HG03025 (cell line): ENCODE measurements at regions not wholly inside any gene's neighbourhood (a gene's known extent, or its start where the extent isn't known, plus 50 kb on each side); places are given as distances from the start of the nearest gene placed in this dataset.

ENCODE experiments used
- ATAC-seq: cut with Tn5 transposase; IDR thresholded peaks from one replicate; pipeline ENCODE4 v1.9.1; 2021; ENCODE audit warnings: mild to moderate bottlenecking, moderate library complexity; ENCODE audit not compliant: unreplicated experiment, low FRiP score

DNA sequence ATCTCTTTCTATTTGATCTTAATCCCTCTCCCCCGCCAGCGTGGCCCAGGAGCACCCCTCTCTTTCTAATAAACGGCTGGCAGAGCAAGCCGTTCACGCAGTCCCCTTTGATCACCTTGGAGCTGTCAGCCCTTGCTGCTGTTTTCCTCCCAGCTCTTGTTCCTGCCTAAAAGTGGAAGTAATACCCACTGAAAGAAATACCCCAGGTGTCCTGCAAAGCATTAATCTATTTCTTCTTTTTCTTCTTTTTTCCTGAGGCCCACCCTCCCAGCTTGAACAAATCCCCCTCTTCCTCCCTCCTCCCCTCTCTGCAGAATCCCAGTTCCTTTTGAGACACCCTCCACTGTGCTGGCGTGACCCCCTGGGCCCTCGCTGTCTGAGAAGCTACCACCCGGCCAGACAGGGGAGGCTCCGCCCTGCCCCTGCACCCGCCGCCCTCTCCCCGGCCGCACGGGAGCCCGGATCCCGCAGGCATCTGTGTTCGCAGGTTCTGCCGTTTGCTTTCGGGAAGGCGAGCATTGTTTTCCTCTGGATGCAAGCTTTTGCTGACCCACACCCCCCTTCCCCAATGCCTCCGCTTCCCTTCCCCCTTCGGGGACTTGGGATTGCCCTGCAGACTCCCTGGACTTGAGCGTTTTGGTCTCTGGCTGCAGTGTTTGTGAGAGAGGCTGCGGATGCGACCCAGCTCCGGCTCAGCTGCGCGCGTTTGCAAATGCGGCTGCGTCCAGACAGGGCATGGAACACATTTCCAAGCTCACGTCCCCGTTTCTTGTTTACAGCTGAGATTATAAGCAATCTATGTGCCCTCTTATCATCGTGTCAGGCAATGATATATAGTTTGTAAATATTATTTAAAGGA lies 631.5 kb downstream of the NYAP2 start:
- ATAC-seq, result peak; percentile 63

DNA sequence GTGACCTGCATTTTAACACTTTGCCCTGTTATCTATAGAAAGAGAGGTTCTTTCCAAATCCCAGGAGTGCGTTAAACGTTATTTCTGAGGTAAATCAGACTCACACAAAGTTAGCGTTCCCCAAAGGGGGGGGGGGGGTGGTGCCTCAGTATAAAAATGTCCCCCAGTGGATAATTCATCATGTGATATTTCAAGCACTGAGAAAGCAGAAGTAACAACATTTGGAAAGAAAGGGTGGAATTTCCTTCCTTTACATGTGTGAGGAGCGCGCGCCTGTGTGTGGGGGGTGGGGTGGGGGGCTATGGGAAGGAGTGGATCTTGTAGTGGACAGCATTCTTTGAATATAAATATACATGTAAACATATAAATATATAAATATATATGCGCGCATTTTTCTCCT lies 630.9 kb downstream of the NYAP2 start:
- no peak for ATAC-seq

DNA sequence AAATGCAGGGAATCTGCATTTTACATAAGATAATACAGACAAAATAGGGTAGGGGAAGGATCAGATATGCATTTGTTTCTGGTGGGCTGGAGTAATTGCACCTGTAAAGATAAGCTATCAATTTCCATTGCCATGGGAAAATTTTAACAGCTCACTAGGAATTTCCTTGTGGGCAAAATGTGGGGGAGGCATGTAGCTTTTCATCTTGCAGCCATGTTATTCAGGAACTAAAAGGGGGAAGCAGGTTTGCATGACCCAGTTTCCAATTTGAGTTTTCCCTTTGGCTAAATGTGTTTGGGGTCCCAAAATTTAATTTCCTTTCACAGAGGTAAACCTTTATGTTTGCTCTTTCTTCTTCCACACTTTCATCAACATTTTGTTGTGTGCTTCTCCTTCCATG lies 624.4 kb downstream of the NYAP2 start:
- ATAC-seq, result no peak

DNA sequence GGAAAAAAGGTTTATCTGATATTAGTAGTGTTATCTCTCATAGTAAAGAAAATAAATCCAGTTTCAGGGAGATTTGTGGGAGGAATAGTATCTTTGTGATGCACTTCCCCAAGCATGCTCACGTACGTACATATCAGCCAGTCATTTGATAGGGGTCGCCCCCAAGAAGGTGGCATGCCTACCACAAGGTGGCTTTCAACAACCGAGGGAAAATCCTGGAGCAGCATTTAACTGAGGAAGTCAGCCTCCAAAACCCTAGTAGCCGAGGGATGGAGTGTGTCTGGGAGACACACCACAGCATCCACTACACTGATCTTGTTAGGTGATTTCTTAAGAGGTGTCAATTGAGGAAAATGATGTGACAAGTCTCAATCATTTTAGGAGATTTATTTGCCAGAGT lies 623.9 kb downstream of the NYAP2 start:
- no peak for ATAC-seq

DNA sequence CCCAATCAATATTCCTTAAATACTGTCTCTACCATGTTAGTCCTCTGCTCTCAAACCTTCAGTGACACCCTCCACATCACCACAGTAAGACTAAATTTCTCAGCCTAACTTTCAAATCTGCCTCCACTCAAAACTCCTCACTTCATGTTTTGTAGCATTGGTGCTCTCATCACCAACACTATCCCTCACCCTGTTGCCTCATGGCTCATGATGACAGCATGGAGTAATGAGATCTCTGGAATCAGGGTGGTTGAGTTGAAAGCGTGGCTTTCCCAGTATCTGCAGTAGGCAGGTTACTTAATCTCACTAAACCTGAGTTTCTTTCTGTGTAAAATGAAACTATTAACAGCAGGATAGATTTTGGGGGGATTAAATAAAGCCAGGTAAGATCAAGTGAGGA lies 621.4 kb downstream of the NYAP2 start:
- ATAC-seq, result no peak

DNA sequence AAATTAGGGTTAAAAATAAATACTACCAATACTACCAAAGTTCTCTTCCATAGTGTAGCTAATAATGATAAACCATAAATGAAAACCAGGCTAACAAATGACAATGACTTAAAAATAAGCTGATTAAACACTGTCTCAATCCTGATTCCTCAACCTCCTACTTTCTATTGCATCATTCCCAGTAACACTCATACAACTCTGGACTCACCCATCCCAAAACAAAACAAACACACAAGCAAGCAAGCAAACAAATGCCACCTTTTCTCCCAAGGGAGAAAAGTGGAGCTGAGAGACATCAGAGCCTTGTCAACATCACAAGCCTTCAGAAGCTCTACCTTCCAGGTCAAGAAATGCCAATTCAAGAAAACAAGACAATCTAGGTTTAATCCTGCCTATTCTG lies 620.7 kb downstream of the NYAP2 start:
- no peak for ATAC-seq

DNA sequence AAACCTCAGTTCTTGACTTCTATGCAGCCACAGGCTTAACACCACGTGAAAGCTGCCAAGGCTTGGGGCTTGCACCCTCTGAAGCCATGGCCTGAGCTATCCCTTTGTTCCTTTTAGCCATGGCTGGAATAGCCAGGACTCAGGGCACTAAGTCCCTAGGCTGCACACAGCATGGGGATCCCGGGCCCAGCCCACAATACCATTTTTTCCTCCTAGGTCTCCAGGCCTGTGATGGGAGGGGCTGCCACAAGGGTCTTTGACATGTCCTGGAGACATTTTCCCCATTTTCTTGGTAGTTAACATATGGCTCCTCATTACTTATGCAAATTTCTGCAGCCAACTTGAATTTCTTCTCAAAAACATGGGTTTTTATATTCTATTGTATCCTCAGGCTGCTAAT lies 619.1 kb downstream of the NYAP2 start:
- no peak for ATAC-seq

DNA sequence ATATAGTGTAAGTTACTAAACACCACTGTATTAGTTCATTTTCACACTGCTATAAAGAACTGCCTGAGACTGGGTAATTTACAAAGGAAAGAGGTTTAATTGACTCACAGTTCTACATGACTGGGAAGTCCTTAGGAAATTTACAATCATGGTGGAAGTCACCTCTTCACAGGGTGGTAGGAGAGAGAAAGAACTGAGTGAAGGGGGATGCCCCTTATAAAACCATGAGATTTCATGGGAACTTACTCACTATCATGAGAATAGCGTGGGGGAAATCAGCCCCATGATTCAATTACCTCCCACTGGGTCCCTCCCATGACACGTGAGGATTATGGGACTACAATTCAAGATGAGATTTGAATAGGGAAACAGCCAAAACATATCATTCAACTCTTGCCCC lies 618.0 kb downstream of the NYAP2 start:
- no peak for ATAC-seq

DNA sequence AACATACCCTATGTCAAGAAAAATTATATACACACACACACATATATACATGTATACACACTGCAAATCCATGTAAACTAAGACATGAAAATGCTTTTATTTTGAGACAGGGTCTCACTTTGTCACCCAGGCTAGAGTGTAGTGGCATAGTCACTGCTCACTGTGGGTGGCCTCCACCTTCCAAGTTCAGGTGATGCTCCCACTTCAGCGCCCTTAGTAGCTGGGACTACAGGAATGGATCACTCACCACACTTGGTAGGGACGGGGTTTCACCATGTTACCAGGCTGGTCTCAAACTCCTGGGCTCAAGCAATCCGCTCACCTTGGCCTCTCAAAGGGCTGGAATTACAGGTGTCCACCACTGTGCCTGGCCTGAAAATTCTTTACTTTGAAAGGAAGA lies 617.6 kb downstream of the NYAP2 start:
- ATAC-seq, result no peak

DNA sequence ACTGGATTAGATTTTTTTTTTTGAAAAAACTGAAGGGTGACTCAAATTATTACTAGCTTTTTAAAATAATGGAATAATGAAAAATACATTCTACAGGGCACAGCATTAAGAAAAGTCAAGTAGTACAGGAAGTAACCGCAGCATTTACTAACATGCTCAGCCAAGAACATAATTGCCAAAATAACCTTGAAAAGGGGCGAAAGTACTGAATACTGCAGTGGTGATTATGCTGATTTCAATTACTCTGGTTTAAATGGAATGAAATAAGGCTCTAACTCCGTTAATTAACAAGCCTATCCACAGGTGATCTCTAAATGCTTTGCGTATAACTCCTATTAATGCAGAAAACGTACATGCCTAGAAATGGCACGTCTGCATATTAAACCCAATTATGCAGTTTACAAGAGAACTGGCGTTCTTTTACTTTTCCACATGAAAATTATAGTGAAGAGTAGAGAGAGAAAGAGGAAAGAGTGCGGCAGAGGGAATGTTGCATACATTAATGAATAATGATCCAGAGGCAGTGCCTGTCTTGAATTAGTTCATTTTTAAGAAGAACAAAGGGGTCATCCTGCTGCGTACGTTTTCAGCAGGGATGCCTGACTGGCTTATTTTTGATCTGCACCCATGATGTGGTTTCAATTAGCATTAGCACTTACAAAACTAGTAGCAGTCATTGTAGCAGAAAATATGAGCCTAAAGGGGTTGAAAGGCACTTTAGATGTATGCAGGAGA lies 612.4 kb downstream of the NYAP2 start:
- no peak for ATAC-seq

DNA sequence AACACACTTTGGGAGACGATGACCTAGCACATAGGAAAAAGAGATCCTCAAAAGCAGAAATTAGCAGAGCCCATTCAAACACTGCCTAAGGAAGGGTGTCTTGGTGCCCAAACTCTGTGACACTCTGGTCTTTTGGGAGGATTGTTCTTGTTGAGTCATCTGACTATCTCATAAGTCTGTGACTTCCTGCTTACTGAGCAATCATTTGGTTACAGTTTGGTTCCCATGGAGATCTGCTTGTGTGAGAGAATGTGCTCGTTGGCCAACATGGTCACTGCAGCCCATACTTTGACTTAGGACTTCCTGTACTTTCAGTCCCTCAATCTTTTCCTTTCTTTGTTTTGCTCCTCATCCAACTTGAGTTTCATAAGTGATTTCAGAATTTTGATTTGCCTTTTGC lies 602.9 kb downstream of the NYAP2 start:
- no peak for ATAC-seq

DNA sequence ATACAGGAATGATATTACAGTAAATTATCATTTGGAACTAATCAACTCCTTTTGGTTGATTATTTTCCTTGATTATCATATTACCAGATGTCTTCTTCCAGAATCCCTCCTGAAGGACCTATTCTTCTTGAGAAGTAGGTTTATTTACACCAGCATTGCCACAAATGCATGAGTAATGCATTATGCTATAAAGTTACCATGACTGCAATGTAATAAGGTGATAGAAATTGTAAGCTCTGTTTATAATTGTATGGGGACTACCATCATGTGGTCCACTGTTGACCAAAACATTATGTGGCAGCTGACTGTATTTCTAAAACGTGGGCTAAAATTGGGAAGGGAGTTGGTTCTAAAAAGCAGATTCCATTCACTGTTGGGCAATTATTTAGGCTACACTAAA lies 602.2 kb downstream of the NYAP2 start:
- ATAC-seq, result no peak

DNA sequence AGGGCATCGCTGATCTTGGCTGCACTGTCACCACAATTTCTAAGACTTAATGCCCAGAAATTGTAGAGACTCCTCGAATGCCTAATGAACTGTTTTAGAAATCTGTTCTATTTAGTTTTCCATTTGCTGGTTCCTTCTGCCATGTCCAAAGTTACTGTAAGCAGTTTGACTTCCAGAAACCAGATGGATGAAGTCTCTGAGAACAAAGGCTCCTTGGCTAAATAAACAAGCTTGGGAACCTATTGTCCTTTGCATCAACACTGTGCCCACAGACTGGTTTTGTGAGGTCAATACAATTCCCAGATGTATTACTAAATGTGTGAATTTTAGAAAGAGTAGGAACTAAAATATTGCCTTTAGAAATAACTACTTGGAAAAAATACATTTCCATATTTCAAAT lies 600.2 kb downstream of the NYAP2 start:
- ATAC-seq, result no peak

DNA sequence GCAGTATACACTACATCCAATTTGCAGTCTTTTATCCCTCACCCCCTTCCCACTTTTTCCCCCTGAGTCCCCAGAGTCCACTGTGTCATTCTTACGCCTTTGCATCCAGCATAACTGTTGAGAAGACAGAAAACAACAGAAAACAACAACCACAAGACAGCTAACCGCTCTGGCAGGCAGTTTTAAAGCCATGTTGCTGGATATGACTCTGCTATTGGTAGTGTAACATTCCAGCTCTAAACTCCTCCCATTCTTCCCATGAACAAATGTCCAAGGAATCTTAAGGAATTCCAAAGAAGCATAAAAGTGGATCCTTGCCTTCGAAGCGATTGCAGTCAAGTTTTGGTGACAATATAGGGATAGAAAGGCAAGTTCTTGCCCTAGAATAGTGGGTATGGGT lies 599.1 kb downstream of the NYAP2 start:
- no peak for ATAC-seq

DNA sequence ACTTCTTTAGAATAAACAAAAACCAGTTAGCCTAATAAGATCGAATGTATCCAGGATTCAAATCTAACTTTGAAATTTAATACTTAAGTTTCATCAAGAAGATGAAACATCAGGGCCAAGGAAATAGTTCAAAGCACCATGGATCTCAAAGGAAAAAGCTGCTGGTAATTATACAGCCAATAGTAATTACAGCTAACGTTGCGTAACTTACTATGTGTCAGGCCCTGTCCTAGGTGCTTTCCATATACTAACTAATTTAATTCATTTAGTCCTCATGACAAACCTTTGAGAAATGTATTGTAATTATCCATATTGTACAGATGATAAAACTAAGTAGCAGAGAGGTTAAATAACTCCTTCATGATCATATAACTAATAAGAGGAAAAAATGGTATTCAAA lies 598.6 kb downstream of the NYAP2 start:
- ATAC-seq, result no peak

DNA sequence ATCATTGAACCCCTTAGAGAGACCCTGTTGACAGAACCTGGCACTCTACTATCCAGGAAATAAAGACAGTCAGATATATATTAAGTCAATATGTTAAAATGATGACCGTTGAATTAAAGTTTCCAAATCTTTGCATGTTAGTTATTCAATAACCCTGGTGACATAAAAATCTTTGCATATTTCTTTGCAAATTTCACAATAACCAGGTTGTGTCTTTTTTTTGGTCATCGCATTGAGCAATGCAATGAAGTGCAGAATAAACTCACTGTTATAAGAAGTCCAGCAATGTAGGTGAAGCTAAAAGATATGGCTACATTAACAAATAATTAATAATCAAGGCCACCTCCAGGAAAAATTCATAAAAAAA lies 596.9 kb downstream of the NYAP2 start:
- no peak for ATAC-seq

DNA sequence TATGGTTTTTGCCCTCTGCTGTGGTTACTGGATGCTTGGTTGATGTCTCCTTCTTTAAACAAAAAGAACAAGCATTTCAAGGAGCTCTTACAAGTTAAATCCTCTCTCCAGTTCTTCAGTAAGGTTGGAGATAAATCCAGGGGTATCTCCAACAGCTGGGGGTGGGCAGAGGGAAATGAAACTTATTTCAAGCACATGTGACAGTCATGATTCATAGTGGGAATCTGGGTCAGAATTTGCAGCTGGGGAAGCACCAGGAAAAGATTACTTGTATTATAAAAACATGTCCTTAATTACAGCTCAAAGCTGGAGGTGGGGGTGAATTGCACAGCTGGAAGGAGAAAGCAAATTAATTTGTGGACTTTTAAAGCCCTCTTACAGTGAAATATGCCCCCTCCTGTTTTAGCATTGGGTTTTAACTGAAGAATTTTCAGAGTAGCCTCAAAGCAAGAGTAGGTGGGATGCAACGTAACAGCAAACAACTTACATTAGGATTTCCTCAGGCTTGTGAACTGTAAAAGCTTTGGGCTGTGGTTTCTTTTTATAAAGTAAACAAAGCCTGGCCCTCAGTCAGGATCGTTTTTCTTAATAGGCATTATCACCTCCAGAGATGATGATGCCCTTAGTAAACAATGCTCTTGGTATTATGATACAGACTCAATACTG lies 596.4 kb downstream of the NYAP2 start:
- ATAC-seq, result no peak

DNA sequence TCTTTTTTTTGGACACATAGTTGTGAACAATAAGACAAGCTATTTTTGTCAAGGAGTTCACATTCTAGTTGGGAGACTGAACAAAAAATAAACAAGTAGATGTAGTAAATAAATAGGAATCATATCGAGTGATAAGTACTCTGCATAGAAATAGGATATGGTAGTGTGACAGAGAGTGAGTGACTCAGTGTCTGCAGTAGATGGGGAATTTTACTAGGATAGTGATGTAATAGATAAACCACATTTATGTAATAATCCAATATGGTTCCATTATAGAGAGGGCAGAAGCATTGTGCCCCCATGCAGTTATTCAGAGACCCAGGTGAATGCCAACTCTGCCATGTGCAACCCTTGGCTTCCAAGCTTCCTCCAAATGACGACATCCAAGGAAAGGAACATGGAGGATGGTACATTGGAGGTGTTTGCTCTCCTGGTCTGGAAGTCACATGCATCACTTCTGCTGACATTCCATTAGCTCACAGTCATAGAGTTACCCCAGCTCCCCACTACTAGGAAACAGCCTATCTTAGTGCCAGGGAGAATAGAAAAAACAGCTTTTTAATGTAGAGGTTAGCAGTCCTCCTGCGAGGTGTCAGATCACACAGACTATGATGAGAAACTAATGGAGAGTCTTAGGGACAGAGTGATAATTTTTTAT lies 595.4 kb downstream of the NYAP2 start:
- no peak for ATAC-seq

DNA sequence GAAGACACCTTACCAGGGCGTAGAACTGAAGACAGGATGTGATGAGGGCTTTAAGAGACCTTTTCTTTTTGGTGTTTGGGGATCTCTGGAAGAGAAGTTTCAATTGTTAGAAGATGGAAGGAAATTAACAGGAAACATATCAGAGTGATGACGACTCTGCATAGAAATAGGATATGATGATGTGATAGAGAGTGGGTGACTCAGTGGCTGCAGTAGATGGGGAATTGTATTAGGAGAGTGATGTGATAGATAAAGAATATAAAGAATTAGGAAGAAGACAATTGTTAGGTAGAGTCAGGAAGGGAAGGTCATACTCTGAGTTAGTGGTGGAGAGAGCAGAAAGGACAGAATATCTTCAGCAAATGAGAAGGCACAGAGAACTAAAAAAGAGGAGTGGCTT lies 593.9 kb downstream of the NYAP2 start:
- ATAC-seq, result no peak

DNA sequence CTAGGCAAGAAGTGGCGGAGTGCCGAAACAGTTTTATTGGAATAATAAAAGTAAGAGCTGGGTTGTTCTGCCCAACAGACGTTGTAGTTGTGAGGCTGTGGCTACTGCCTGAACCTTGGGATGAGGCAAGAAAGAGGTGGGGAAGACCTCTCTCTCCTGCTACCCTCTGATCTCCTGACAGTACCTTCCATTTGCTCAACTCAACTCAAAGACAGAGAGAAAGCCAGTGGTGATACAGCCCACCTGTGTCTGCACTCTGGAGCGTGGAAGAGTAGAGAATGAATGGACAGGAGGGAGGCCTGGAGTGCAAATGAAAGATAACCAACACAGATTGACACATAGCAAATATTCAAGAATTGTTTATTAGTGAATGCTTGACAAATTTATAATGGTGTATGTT lies 590.3 kb downstream of the NYAP2 start:
- ATAC-seq, result no peak

DNA sequence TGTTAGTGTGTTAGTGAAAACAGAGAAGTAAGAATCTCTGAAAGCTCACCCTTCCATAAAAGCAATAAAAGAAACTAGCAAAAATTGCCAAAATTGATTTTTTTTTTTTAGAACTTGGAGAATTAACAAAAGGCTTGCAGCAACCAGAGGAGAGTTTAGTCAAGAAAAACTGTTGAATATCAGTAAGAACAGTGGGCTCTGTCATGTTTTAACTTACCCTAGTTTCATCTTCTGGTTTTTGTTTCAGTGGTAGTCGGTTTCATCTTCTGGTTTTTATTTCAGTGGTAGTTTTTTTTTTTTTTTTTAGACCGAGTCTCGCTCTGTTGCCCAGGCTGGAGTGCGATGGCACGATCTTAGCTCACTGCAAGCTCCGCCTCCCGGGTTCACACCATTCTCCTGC lies 580.9 kb downstream of the NYAP2 start:
- ATAC-seq, result no peak
